IMR-90 (cell line): ENCODE measurements at regions not wholly inside any gene's neighbourhood (a gene's known extent, or its start where the extent isn't known, plus 50 kb on each side); places are given as distances from the start of the nearest gene placed in this dataset.
"Not testable (repeated sequence)": the region's sequence is repeated elsewhere in the genome, so short reads cannot be mapped to it uniquely, and the experiment has no call there.

Experiments
- CTCF ChIP-seq: conservative IDR thresholded peaks from 2 replicates; pipeline ENCODE4 v1.5.1; 2012; ENCODE audit warnings: mild to moderate bottlenecking, low read depth, low read length, improper control_type of control experiment
- ELK1 ChIP-seq: fragments of 150-350 bp; IDR thresholded peaks from 2 replicates; pipeline ENCODE4 v1.6.1; 2016; ENCODE audit warnings: low read depth, mild to moderate bottlenecking, low read length, moderate library complexity, borderline replicate concordance
- MXI1 ChIP-seq: IDR thresholded peaks from 2 replicates; pipeline ENCODE4 v1.6.1; 2012; ENCODE audit warnings: low read depth, mild to moderate bottlenecking, low read length, moderate library complexity, borderline replicate concordance
- POLR2A ChIP-seq: IDR thresholded peaks from 2 replicates; pipeline ENCODE4 v1.6.1; 2012; ENCODE audit warnings: mild to moderate bottlenecking, low read depth, low read length
- RAD21 ChIP-seq: IDR thresholded peaks from 2 replicates; pipeline ENCODE4 v1.6.1; 2012; ENCODE audit warnings: low read length, improper control_type of control experiment
- RCOR1 ChIP-seq: IDR thresholded peaks from 2 replicates; pipeline ENCODE4 v1.6.1; 2012; ENCODE audit warnings: mild to moderate bottlenecking, low read length, improper control_type of control experiment; ENCODE audit not compliant: insufficient replicate concordance
- RFX5 ChIP-seq: IDR thresholded peaks from 2 replicates; pipeline ENCODE4 v1.8.0; 2012; ENCODE audit warnings: low read depth, mild to moderate bottlenecking, low read length, moderate library complexity
- SMC3 ChIP-seq: fragments of 150-350 bp; IDR thresholded peaks from 2 replicates; pipeline ENCODE4 v1.6.1; 2016; ENCODE audit warnings: low read depth, mild to moderate bottlenecking, antibody characterized with exemption, low read length, moderate library complexity
- USF2 ChIP-seq: fragments of 150-350 bp; IDR thresholded peaks from 2 replicates; pipeline ENCODE4 v1.6.1; 2017; ENCODE audit warnings: mild to moderate bottlenecking, antibody characterized with exemption, low read length, low read depth

GRCh38 chr20:40909489-40909888, 119.1 kb upstream of the TOP1 start:
- TF ChIP-seq SMC3, CTCF, POLR2A, USF2, RFX5, MXI1, RCOR1, RAD21, ELK1: not testable (repeated sequence)
